ENCODE measurements at regions not wholly inside any gene's neighbourhood (a gene's known extent, or its start where the extent isn't known, plus 50 kb on each side); places are given as distances from the start of the nearest gene placed in this dataset.

DNA sequence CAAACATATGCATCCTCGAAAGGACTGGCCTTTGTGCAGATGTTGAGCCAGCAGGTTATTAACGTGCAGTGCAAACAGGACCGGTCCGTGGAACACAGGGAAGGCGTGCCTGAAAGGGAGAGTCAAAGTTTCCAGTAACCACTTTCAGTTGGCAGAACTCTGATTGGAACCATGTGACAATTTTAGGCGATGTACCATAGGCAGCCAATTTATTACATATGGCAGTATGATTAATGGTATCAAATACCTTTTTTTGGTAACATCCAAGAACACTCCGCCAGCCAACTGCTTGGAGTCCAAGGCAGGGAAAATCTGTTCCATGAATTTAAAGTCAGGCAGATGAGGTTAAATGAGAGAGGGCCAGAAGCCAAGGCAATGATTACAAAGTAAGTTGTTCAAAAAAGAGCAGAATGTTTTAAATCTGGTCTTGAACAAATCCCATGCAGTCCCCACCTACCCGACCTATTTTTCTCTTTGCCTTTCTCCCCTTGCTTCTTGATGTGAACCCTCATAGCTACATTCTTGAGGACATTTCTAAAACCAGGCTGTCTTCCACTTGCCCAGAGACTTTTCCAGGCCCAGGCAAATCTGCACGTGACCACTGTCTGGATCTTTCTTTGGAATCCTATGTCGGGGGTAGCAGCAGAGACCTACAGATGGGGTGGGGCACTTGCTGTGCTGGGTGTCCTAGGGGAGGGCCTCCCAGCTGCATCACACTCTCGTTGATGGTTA is 351.7 kb downstream of the HRH4 start:
- WGBS (ENCODE audit: insufficient coverage): 88% methylated on average over 9 of the region's 11 CpGs
- H3K4me1 ChIP-seq (ENCODE audit: control insufficient read depth in 2 of 2, insufficient read depth in 2 of 2, low read length in 2 of 2): no peaks in the 10 kb centered on the region
- no peak overlapping the region for H3K27ac ChIP-seq (ENCODE audit: low read length in 2 of 2)
- H3K4me3 Mint-ChIP-seq: no peak overlapping the region
- H3K9ac ChIP-seq (ENCODE audit: low read length): no peak overlapping the region
- DNase-seq (no peak), ATAC-seq (ENCODE audit: low read depth) (no peak)
- H3K27me3 ChIP-seq (replicated peaks in 1 of 4; ENCODE audit: control extremely low read depth in 1 of 4, control insufficient read depth in 3 of 4, insufficient read depth in 4 of 4, low read length in 3 of 4): no peaks in the 10 kb centered on the region
- H3K4me2 ChIP-seq (replicated peaks; ENCODE audit: low read depth, low read length, poor library complexity, severe bottlenecking): no peak overlapping the region
- CTCF ChIA-PET: no interaction called here
- no peaks in the 10 kb centered on the region for H3K27me3 Mint-ChIP-seq
- no peaks in the 10 kb centered on the region for H3K4me1 Mint-ChIP-seq
- no peak overlapping the region for H2AFZ ChIP-seq (ENCODE audit: insufficient read depth, low read depth, low read length, poor library complexity, severe bottlenecking)
- H3K4me3 ChIP-seq (ENCODE audit: control extremely low read depth in 1 of 5, extremely low read depth in 1 of 5, insufficient read depth in 1 of 5, low read depth in 2 of 5, low read length in 4 of 5): no peak overlapping the region
- H3K9me3 Mint-ChIP-seq (ENCODE audit: insufficient read depth): peaks cover 6% of the 10 kb centered on the region
- no peaks in the 10 kb centered on the region for H4K20me1 ChIP-seq (ENCODE audit: control insufficient read depth, insufficient read depth, low read length, poor library complexity, severe bottlenecking)
- intact Hi-C loops (cut with micrococcal nuclease): no loop called here
- POLR2A ChIA-PET: no interaction called here
- TF ChIP-seq, protein P1, sequence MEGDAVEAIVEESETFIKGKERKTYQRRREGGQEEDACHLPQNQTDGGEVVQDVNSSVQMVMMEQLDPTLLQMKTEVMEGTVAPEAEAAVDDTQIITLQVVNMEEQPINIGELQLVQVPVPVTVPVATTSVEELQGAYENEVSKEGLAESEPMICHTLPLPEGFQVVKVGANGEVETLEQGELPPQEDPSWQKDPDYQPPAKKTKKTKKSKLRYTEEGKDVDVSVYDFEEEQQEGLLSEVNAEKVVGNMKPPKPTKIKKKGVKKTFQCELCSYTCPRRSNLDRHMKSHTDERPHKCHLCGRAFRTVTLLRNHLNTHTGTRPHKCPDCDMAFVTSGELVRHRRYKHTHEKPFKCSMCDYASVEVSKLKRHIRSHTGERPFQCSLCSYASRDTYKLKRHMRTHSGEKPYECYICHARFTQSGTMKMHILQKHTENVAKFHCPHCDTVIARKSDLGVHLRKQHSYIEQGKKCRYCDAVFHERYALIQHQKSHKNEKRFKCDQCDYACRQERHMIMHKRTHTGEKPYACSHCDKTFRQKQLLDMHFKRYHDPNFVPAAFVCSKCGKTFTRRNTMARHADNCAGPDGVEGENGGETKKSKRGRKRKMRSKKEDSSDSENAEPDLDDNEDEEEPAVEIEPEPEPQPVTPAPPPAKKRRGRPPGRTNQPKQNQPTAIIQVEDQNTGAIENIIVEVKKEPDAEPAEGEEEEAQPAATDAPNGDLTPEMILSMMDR (IDR thresholded peaks at IDR 0.05): no peak
- no peak for TF ChIP-seq EZH2 (IDR thresholded peaks at IDR 0.05; ENCODE audit: borderline replicate concordance, insufficient read depth, low read depth, low read length, poor library complexity, severe bottlenecking)
- no peaks in the 10 kb centered on the region for H3K36me3 ChIP-seq (replicated peaks in 1 of 2; ENCODE audit: control extremely low read depth in 1 of 2, control insufficient read depth in 1 of 2, extremely low read depth in 1 of 2, insufficient read depth in 2 of 2, low read length in 1 of 2)
- no peaks in the 10 kb centered on the region for H3K79me2 ChIP-seq (ENCODE audit: control insufficient read depth, insufficient read depth, low read length)
- no peaks in the 10 kb centered on the region for H3K9me3 ChIP-seq (ENCODE audit: control extremely low read depth in 1 of 3, control insufficient read depth in 2 of 3, insufficient read depth in 1 of 3, low read length in 2 of 3)
- H3K27ac Mint-ChIP-seq: no peak overlapping the region

DNA sequence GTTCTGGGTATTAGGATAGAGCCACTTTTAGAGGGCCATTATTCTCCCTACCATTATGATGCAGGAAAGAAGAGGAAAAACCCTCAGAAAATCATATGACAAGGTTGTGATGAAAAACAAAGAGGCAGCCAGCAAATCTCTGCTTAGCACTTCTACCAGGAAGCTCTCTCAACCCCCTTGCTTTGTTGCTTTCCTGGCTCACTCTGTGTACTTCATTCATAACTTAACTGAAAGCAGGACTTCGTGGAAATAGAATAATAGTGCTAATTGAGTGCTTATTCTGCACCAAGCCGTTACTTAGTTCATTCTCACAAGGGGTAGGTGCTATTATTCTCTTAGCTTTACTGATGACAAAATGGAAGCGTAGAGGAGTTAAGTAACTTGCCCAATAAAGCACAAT is 354.1 kb downstream of the HRH4 start:
- Histone ChIP-seq H3K27me3 (replicated peaks in 1 of 4; ENCODE audit: control extremely low read depth in 1 of 4, control insufficient read depth in 3 of 4, insufficient read depth in 4 of 4, low read length in 3 of 4) (no peaks in the 10 kb centered on the region), H3K9me3 (ENCODE audit: control extremely low read depth in 1 of 3, control insufficient read depth in 2 of 3, insufficient read depth in 1 of 3, low read length in 2 of 3) (no peaks in the 10 kb centered on the region), H3K4me3 (ENCODE audit: control extremely low read depth in 1 of 5, extremely low read depth in 1 of 5, insufficient read depth in 1 of 5, low read depth in 2 of 5, low read length in 4 of 5) (no peak overlapping the region), H2AFZ (ENCODE audit: insufficient read depth, low read depth, low read length, poor library complexity, severe bottlenecking) (no peak overlapping the region), H3K4me2 (replicated peaks; ENCODE audit: low read depth, low read length, poor library complexity, severe bottlenecking) (no peak overlapping the region), H3K27ac (ENCODE audit: low read length in 2 of 2) (no peak overlapping the region), H3K9ac (ENCODE audit: low read length) (no peak overlapping the region), H3K4me1 (ENCODE audit: control insufficient read depth in 2 of 2, insufficient read depth in 2 of 2, low read length in 2 of 2) (no peaks in the 10 kb centered on the region), H3K36me3 (replicated peaks in 1 of 2; ENCODE audit: control extremely low read depth in 1 of 2, control insufficient read depth in 1 of 2, extremely low read depth in 1 of 2, insufficient read depth in 2 of 2, low read length in 1 of 2) (no peaks in the 10 kb centered on the region), H3K79me2 (ENCODE audit: control insufficient read depth, insufficient read depth, low read length) (no peaks in the 10 kb centered on the region), H4K20me1 (ENCODE audit: control insufficient read depth, insufficient read depth, low read length, poor library complexity, severe bottlenecking) (no peaks in the 10 kb centered on the region)
- ATAC-seq (ENCODE audit: low read depth) (no peak), DNase-seq (no peak)
- H3K4me3 Mint-ChIP-seq: no peak overlapping the region
- H3K4me1 Mint-ChIP-seq: no peaks in the 10 kb centered on the region
- no peak overlapping the region for H3K27ac Mint-ChIP-seq
- CTCF ChIA-PET: no interaction called here
- TF ChIP-seq, protein P1 (IDR thresholded peaks at IDR 0.05): no peak
- TF ChIP-seq EZH2 (IDR thresholded peaks at IDR 0.05; ENCODE audit: borderline replicate concordance, insufficient read depth, low read depth, low read length, poor library complexity, severe bottlenecking): no peak
- intact Hi-C loops (cut with micrococcal nuclease): no loop called here
- no CpG with 5 or more reads among the region's 3 CpGs for WGBS (ENCODE audit: insufficient coverage)
- peaks cover 3% of the 10 kb centered on the region for H3K27me3 Mint-ChIP-seq
- H3K9me3 Mint-ChIP-seq (ENCODE audit: insufficient read depth): no peaks in the 10 kb centered on the region
- POLR2A ChIA-PET: no interaction called here

Data from B cell (primary cell).